GDM1 (cell line): ENCODE measurements at regions not wholly inside any gene's neighbourhood (a gene's known extent, or its start where the extent isn't known, plus 50 kb on each side); places are given as distances from the start of the nearest gene placed in this dataset.

Source experiments
- DNase-seq: peaks from one replicate; lab custom pipeline; 2025; lab: John Stamatoyannopoulos, UW

DNA sequence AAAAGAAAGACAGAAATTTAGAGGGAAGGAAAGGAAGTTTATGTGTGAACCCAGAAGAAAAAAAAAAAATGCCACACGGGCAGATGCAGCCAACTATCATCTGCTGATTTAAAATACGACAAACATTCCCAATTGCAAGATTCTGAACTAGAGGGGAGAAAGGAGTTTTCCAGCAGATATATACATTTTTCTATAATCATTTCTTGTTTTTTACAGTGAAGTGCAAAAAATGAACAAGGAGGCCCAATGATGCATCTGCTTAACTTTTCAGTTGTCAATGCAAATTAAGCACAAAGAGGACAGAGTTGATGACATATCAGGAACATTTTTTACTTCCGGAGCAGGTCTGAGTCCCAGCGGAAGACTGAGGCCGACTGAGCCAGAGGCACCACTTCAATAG is 144.7 kb downstream of the MYCN start:
- DNase-seq = no peak

DNA sequence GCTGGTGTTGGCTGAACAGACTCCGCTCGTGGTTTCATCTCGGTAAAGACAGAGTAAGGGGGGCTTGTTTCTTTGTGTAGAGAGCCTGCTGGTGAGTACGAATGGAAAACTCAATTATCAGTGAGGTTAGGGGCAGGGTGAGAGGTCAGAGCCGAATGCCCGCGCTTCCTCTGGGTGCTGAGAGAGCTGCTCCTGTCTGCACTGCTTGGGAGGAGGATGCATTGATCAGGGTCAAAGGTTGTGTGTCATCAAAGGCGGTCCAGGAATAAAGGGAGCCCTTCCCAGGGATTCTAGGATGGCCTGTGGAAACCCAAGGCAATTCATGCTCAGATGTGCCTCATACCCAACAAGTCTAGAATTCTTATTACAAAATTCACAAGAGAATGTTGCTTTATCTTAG is 143.9 kb downstream of the MYCN start:
- no peak for DNase-seq

DNA sequence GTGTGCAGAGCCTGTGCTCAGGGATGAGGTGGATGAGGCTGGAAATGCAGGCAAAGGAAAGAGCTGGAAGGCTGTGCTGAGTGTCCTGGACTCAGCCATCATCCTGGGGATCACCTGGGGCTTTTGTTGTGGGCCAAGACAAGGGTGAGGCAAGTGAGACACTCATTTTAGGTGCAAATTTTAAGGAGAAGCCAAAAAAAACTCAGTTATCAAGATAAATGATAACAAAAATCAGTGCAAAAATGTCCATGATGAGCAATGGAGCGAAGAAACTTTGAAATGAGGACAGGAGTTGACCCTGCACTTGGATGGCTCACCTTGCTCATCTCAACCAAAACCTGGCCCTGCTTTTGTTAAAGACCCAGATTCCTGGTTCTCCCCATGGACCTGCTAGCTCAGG is 141.9 kb downstream of the MYCN start:
- DNase-seq = no peak

DNA sequence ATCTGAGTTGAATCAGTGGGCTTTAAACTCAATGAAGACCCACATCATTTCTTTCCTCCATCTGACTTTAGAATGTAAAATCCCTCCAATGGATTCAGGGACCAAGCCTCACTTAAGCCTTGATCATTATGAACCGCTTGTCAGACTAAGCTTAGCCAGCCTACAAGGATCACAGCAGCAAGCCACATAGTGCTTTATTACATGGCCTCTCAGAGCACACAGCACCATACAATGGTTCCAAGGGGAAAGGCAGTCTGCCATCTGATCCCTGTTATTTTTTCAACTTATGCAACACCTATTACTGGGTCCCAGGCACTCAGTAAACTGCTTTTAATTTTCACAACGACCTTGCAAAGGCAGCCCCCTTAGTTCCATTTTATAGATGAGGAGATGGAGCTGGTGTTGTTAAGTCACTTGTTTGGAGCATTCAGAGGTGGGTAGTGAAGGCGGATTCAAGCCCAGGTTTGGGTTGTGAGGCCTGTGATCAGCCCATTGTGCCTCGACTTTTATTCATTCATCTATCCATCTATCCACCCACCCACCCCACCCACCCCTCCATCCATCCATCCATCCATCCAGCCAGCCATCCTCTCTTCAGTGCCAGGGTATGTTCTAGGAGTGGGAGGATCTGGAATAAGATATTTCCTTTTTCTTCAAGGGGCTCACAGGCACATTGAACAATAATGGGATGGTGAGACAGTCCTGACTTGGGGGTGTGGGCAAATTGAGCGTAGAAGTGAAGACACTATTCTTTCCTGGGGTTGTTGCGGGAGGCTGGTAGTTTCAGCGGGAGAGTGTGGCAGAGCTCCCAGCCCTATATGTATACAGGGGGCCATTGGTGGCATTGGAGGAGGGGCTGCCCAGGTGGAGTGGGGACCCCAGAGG is 141.2 kb downstream of the MYCN start:
- DNase-seq = no peak

DNA sequence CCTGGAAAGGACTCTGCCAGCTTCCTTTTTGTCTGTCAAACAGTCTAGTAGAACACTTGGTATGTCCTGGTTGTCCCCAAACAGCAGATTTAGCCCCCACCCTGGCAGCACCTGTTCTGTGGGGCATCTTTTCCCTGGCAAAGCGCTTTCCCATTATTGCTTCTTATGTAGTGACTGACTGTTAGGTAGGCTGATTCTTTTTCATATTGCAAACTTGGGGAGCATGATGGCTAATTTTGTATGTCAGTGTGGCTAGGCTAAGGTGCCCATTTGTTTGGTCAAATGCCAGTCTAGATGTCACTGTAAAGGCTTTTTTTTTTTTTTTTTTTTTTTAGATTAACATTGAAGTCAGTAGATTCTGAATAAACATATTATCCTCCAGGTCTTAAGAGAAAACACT is 140.2 kb downstream of the MYCN start:
- no peak for DNase-seq

DNA sequence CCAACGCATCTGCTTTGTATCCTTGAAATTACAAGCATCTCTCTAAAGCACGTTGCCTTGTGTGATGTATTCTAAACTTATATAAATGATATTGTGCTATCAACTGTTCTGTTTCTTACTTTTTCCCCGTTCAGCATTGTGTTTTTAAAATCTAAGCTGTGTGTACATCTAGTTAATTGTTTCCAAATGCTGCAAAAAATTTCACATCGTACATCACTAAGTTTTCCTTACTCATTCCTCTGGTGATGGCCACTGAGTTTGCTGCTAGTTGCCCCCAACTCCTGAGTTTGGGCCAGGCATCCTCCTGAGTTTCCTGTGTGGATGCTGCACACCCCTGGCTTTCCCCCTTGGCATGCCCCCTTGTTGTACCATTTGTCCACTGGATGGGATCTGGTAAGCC is 139.7 kb downstream of the MYCN start:
- DNase-seq = no peak

DNA sequence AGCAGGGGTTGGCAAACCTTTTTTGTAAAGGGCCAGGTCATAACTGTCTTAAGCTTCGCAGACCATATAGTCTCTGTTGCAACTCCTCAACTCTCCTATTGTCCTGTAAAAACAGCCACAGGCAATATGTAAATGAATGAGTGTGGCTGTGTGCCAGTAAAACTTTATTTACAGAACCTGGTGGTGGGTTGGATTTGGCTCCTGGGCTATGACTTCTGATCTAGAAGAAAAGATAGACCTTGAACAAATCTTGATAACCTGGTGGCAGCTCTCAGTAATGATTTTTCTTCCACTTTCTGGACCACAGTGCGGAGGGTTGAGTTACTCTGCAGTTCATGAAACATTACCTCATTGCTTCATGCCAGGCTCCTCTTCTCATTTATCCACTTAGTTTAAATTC is 139.3 kb downstream of the MYCN start:
- DNase-seq = no peak

DNA sequence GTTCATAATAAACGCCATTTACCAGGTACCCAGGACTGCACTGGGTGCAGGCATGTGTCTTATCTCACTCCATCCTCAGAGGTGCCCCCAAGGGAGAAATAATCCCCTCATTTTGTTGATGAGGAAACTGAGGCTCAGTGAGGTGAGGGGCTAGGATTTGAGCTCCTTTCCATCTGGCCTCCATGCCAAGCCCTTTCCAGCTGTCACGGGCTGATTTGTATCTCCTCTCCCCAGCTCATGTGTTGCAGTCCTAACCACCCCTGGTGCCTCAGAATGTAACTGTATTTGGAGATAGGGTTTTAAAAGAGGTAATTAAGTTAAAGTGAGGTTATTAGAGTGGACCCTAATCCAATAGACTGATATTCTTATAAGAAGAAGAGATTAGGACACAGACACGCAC is 137.3 kb downstream of the MYCN start:
- no peak for DNase-seq

DNA sequence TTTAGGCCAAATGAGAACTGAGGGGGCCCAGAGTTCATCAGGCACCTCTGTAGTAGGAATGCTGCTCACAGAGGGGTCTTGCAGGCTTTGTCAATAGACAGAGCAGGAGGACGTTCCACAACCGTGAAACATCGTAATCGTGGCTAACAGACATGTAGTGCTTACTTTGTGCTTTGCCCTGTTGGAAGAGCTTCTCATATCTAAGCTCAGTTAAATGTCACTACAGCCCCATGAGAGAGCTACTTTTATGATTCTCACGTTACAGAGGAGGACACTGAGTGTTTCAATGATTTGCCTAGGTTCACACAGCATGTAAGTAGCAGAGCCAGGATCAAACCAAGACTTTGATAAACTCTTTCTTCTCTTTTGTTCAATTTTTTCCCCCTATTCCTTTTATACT is 136.6 kb downstream of the MYCN start:
- DNase-seq = no peak

DNA sequence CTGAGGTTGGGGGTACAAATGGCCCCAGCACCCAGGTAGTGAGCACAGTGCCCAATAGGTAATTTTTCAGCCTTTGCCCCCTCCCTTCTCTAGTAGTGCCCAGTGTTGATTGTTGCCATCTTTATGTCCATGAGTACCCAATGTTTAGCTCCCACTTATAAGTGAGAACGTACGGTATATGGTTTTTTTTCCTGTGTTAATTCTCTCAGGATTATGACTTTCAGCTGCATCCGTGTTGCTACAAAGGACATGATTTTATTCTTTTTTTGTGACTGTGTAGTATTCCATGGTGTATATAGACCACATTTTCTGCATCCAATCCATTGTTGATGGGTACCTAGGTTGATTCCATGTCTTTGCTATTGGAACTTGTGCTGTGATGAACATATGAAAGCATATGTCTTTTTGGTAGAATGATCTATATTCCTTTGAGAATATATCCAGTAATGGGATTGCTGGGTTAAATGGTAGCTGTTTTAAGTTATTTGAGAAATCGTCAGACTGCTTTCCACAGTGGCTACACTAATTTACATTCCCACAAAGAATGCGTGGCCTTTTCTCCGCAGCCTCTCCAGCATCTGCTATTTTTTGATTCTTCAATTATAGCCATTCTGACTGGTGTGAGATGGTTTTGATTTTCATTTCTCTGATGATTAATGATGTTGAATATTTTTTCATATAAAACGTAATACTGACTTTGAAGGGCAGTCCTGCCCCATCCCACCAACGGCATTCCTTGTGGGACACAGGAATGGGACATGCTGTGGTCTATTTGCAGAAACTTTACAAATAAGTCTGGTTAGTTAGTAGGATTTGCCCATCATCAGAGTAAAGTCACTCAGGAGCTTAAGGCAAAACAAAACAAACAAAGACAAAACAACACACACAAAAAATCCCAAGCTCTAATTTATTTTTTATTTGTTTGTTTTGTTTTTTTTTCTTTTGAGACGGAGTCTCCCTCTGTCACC is 135.0 kb downstream of the MYCN start:
- no peak for DNase-seq

DNA sequence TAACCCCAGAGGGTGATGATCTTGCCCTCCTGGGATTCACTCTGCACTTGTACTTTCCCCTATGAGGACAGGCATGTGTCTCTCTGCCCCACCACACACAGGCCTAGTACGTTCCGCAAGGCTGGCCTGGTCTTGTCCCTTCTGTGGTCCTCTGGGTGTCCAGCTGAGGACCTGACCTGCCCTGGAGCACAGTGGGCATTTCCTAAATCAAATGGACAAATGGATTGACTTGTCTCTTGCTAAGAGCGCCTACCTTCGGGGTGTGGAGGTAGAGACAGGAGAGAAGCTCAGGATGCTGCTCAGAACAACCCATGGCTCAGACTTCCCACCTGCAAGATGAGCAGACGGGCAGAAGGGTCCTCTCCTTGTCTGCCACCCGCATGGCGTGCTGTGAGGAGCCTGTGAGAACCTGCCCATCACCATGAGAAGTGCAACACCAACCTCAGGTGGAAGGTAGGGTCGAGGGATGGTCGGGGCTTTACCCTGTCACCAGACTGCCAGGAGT is 133.6 kb downstream of the MYCN start:
- DNase-seq = no peak

DNA sequence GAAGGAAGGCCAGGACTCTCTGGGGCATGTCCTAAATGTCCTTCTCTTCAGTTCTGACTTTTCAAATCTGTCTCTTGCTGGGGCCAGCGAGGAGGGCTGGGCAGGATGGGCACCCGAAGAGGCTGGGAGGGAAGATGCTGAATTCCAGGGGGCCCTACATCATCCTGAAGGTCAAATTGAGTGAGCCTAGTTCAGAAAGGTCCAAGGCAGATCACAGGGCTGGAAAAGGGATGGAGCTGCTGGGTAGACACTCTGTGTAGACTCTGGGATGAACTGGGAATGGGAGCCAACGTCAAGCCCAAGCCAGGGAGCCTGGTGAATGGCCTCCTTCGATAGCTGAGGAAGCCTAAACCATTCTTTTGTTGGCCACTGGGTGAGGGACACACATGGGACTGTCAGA is 133.1 kb downstream of the MYCN start:
- no peak for DNase-seq

DNA sequence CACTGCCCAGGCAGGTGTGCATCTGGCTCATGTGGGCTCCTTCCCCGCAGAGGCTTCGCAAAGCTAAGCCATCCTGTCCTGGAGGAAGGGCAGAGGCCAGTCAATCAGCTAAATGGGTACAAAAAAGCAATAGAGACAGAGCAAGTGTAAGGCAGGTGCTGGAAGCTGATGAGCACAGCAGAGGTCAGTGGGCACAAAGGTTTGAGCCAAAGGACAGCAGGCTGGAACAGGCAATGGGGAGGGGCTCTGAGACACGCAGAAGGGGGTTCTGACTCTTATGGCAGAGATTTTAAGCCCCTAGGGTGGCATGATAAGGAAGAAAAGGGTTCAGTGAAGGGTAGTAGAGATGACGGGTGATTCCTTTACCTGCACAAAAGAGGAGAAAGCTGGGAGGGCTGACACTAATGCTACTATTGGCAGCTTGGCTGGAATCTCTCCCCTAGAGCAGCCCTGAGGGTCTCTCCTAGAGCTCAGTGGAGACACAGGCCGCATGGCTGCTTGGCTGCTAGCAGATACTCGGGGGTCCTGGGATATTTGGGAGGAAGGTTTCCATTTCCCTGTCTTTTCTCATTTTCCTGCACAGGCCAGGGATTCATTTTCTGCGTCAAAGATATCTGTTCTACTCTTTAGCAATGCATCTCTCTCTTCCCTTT is 132.4 kb downstream of the MYCN start:
- DNase-seq = no peak

DNA sequence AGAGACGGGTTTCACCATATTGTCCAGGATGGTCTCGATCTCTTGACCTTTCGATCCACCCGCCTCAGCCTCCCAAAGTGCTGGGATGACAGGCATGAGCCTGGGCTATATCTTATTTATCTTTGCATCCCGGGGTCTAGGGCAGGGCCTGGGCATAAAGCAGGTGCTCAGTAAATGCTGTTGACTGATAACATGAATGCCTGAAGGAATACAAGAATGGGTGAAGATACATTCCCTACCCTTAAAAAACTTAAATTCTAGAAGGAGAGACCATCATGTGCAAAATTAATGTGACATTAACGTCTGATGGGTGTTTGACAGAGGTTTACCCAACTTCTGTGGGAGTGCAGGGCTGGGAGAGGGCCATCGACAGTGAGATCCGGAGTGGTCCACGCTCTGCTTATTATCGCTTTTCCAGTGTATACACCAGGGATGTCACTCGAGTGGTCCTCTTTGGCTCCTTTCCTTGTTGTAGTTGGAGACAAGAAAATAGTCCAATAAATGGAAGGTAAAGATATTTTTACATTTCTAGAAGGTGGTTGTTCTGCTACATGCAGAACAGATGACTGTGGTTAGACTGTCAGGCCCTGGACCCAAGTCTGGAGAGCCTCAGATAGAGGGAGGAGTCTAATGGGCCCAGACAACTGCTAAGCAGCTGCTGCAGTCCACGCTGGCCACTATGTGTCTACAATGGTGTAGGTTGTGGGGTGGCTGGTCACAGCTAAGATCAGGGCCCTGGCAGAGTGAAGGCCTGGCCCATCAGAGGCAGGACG is 131.7 kb downstream of the MYCN start:
- no peak for DNase-seq

DNA sequence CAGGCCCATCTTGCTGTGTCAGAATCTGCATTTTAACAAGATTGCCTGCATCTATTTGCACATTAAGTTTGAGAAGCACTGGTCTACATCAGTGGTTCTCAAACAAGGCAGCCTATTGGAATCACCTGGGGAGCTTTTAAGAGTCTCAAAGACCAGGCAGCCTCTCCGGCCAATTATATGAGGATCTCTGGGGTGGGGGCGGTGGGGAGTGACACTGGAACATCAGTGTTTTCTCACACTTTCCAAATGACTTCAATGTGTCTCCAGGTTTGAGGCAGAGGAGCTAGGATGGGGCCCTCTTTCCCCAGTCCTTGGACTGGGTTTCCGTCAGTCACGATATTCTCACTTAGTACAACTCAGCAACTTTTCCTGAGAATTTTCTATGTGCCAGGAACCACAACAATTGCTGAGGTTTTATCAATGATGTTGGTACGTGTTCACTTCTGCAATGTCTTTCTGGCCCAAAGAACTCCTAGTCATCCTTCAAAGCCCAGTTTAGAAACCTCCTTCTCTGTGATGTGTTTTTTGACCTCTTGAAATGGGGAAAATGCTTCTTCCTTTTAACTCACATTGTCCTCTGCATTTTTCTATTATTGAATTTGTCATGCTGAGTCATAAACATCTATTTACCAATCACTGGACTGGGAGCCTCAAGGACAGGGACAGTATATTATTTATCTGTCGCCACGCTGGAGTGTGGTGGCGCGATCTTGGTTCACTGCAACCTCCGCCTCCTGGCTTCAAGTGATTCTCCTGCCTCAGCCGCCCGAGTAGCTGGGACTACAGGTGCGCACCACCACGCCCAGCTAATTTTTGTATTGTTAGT is 130.9 kb downstream of the MYCN start:
- DNase-seq = no peak

DNA sequence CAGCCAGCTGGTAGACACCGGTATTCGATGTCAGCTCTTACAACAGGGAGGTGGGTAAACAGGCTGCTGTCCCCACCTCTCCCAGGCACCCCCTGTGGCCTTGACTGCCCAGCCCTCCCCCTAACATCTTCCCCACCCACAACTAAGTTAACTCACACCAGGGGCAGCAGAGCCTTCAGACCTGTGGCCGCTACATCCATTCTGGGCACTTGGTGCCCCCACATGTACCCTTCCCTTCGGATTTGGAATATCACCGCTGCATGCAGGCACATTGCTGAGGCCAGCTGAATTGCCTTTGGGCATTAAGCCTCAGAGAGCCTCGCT is 130.3 kb downstream of the MYCN start:
- no peak for DNase-seq

DNA sequence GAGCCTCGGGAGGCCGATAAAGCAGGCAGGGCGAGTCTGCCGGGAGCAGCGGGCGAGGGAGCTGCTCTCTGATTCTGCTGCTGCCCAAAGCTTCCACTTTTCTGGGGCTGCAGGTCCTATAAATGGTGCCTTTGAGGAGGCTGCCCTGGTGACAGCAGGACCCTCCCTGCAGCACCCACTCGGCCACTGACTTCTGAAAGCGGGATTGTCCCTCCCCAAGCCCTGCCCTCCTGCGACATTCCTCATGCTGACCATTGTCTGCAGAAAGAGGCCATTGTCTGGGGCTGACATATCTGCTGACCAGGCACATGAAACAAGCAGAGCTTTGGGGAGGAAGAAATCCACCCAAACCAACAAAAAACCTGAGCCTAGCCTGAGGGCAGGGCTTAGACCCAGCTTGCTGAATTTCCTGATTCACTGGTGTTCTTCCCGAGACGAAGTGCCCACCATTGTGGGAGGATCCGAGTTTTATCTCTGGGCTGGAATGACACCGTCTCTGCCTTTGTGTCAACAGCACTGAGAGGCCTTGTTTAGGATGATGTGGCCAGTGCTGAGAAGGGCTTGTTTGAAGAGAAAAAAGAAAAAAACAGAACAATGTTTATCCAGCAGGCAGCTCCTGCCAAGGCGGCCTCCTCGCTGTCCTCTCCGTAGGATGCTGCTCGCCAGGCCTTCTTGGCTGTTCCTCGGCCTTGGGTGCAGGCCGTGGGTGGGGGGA is 129.7 kb downstream of the MYCN start:
- no peak for DNase-seq

DNA sequence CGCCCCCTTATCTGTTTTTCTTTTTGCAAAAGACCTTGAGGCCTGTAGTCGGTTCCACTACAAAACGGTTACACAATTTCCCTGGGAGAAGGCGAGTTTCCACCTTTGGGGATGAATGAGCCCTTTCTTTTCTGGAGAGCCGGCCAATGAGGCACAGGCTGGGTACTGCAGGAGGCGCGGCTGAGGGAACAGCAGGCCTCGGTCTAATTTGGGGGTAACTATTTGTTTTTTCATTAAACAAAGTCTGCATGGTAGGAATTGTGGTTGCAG is 129.2 kb downstream of the MYCN start:
- DNase-seq = no peak

DNA sequence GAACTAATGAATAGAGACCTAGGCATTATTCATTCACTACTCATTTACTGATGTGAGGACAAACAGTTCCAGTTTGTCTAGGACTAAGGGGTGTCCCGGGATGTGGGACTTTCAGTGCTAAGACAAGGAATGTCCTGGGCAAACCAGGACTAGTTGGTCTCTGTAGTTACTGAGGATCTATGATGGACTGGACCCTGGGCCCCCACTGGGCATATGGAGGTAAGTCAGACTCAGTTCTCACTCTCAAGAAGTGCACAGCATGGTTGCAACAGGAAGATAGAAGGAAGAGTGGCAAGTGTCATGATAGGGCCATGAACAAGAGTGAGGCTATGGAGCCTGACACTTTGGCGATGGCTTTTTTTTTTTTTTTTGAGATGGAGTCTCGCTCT is 128.2 kb downstream of the MYCN start:
- DNase-seq = no peak

DNA sequence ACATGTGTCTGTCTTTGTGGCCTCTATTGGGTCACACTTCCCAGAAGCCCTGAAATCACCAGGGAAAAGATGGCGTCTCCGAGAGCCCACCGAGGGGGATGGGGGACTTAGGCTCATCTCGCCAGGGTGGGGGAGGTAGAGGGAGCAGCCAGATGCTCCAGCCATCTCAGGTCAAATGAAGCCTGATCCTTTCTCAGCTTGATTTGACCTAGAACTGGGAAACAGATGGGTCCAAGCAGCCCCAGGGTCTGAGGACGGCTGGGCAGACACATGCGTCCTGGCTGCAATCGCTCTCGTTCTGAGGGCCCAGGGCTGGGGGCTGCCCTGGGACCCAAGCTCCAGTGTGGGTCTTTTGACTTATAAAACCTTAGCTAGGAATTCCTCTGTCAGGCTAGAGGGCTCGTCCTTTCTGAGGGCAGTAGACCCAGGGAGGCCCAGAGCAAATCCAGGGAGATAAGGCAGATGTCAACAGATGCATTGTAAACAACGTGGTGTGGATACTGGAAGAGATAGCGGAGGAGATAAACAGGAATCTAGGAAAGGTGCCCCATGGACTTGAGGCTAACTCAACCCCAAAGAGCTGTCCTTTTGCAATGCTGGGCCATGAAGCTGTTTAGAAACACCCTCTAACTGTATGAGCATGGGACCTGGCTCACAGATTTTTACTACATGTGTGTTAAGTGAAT is 127.7 kb downstream of the MYCN start:
- DNase-seq = no peak
